K562 (cell line): ENCODE measurements at regions not wholly inside any gene's neighbourhood (a gene's known extent, or its start where the extent isn't known, plus 50 kb on each side); places are given as distances from the start of the nearest gene placed in this dataset.

ENCODE experiments used
- ATAC-seq: fragments of 200-7000 bp; cut with Tn5 transposase; 3 replicates; pipeline ENCODE4 v1.9.1; 2020; ENCODE audit warnings: moderate library complexity
- BruUV-seq: library from RNA; stranded (reverse); fragments of 400-500 nt; replicated peaks from 2 replicates; lab custom pipeline; 2021; lab: Mats Ljungman, UMichigan
- CTCF ChIA-PET: fragments of 300-600 bp; formaldehyde crosslinking; extraction: SDS; loops from one replicate; lab custom pipeline; 2021; ENCODE audit warnings: low intra/inter-chr PET ratio; lab: Yijun Ruan, JAX
- POLR2A ChIA-PET: fragments of 300-600, 350-650 bp; sonication (Branson Sonifier 250); formaldehyde crosslinking; extraction: SDS; loops from one replicate; lab custom pipeline; 2021; ENCODE audit warnings: antibody characterized with exemption, inconsistent platforms; lab: Yijun Ruan, JAX
- DNase-seq, 4 experiments: peaks; one replicate each; pipeline versions ENCODE4 v3.0.0 to v3.0.0-alpha.2; 2011 to 2018; ENCODE audit warnings: low spot score in 3 of 4, mixed read lengths in 3 of 4; ENCODE audit errors: extremely low read depth in 1 of 4
- FAIRE-seq: peaks from 2 replicates; lab custom pipeline; 2011; peaks lifted over from hg19 to GRCh38; lab: Jason Lieb, UNC
- H2AFZ ChIP-seq: 2 replicates; pipeline ENCODE4 v1.6.0; 2011; ENCODE audit warnings: low read depth, low read length, control low read depth, inconsistent platforms
- H3K27ac ChIP-seq: fragments of 200-600 bp; 3 replicates; pipeline ENCODE4 v1.8.0; 2011; ENCODE audit warnings: low read depth, mild to moderate bottlenecking, control low read depth, inconsistent platforms, low read length, moderate library complexity, mixed read lengths; ENCODE audit errors: extremely low read depth
- H3K27me3 ChIP-seq, 2 experiments: fragments of 300-600 bp in 1 of 2; 2 replicates in 1 of 2; 3 replicates in 1 of 2; pipeline versions ENCODE4 v1.6.0 to v1.8.0; 2011; ENCODE audit warnings: inconsistent platforms in 2 of 2, low read length in 2 of 2, mild to moderate bottlenecking in 1 of 2, mixed read lengths in 1 of 2, moderate library complexity in 1 of 2; ENCODE audit not compliant: control insufficient read depth in 2 of 2, insufficient read depth in 2 of 2
- H3K36me3 ChIP-seq: fragments of 300-600 bp; 3 replicates; pipeline ENCODE4 v1.8.0; 2011; ENCODE audit warnings: mild to moderate bottlenecking, low read length, inconsistent platforms; ENCODE audit not compliant: control insufficient read depth, insufficient read depth
- H3K4me1 ChIP-seq, 2 experiments: fragments of 200-600 bp in 1 of 2; replicated peaks in 1 of 2; 2 replicates in 1 of 2; 3 replicates in 1 of 2; pipeline versions ENCODE4 v1.5.1 to v1.8.0; 2011; ENCODE audit warnings: inconsistent platforms in 2 of 2, low read length in 2 of 2, mild to moderate bottlenecking in 1 of 2, mixed read lengths in 1 of 2, moderate library complexity in 1 of 2; ENCODE audit not compliant: control insufficient read depth in 2 of 2, insufficient read depth in 2 of 2
- H3K4me2 ChIP-seq: 2 replicates; pipeline ENCODE4 v1.6.1; 2011; ENCODE audit warnings: low read length, control low read depth, inconsistent platforms, mixed read lengths; ENCODE audit not compliant: insufficient read depth
- H3K4me3 ChIP-seq: fragments of 200-600 bp; sonication (generic), shearing (Covaris generic); 2 replicates; pipeline ENCODE4 v1.5.1; 2016; ENCODE audit warnings: control low read depth, inconsistent platforms
- H3K79me2 ChIP-seq: fragments of 200-600 bp; 3 replicates; pipeline ENCODE4 v1.8.0; 2011; ENCODE audit warnings: low read length, inconsistent platforms; ENCODE audit not compliant: control insufficient read depth, insufficient read depth
- H3K9ac ChIP-seq, 2 experiments: 2 replicates each; pipeline versions ENCODE4 v1.6.0 to v1.6.1; 2011; ENCODE audit warnings: low read depth in 2 of 2, low read length in 2 of 2, control low read depth in 1 of 2, inconsistent platforms in 1 of 2, mild to moderate bottlenecking in 1 of 2, mixed read lengths in 1 of 2; ENCODE audit not compliant: insufficient read depth in 1 of 2
- H3K9me1 ChIP-seq: one replicate; pipeline ENCODE4 v1.6.0; 2011; ENCODE audit warnings: inconsistent platforms, mild to moderate bottlenecking, low read length, moderate library complexity; ENCODE audit not compliant: control insufficient read depth, insufficient read depth
- H3K9me3 ChIP-seq: replicated peaks from 2 replicates; pipeline ENCODE4 v1.5.1; 2011; ENCODE audit warnings: low read depth, low read length, inconsistent platforms; ENCODE audit not compliant: control insufficient read depth, insufficient read depth
- H4K20me1 ChIP-seq: replicated peaks from 2 replicates; pipeline ENCODE4 v1.6.1; 2011; ENCODE audit warnings: low read length, inconsistent platforms, mixed read lengths; ENCODE audit not compliant: control insufficient read depth, insufficient read depth
- CHD4 ChIP-seq: fragments of 200-600 bp; sonication (generic); IDR thresholded peaks from 3 replicates; pipeline ENCODE4 v1.6.1; 2012; ENCODE audit warnings: low read depth, mild to moderate bottlenecking, mixed read lengths, low read length, inconsistent platforms; ENCODE audit not compliant: insufficient read depth, insufficient replicate concordance, poor library complexity, severe bottlenecking
- ETS2 ChIP-seq: IDR thresholded peaks from 2 replicates; pipeline ENCODE4 v1.6.1; 2016; ENCODE audit warnings: borderline replicate concordance, missing genetic modification characterization, mild to moderate bottlenecking, moderate library complexity, missing compliant biosample characterization; ENCODE audit not compliant: poor library complexity, severe bottlenecking
- SMARCB1 ChIP-seq: IDR thresholded peaks from 2 replicates; pipeline ENCODE4 v1.6.1; 2011; ENCODE audit warnings: improper control_type of control experiment, low read depth; ENCODE audit not compliant: insufficient read length
- in situ Hi-C: fragments of 300-500 bp; cut with MboI; formaldehyde crosslinking; loops from 4 replicates; pipeline ENCODE4 v1.15.0; 2018; ENCODE audit warnings: inconsistent platforms, mixed read lengths
- intact Hi-C: fragments of 100-400 bp; cut with micrococcal nuclease; formaldehyde crosslinking; loops from 2 replicates; pipeline ENCODE4 v1.14.2; 2022
- TF ChIP-seq, protein P1 (sequence below): conservative IDR thresholded peaks from 2 replicates; pipeline ENCODE4 v1.6.1; 2011; ENCODE audit warnings: low read depth, mild to moderate bottlenecking, low read length; ENCODE audit not compliant: control insufficient read depth
- TF ChIP-seq, protein P2 (sequence below): fragments of 200-400 bp; formaldehyde crosslinking; IDR thresholded peaks from 2 replicates; pipeline ENCODE4 v1.6.1; 2017; ENCODE audit warnings: mild to moderate bottlenecking, low read depth, low read length, moderate library complexity
- TF ChIP-seq, protein P3 (sequence below): IDR thresholded peaks from 3 replicates; pipeline ENCODE4 v1.6.1; 2011; ENCODE audit warnings: borderline replicate concordance, mild to moderate bottlenecking; ENCODE audit not compliant: insufficient read length, insufficient read depth

DNA sequence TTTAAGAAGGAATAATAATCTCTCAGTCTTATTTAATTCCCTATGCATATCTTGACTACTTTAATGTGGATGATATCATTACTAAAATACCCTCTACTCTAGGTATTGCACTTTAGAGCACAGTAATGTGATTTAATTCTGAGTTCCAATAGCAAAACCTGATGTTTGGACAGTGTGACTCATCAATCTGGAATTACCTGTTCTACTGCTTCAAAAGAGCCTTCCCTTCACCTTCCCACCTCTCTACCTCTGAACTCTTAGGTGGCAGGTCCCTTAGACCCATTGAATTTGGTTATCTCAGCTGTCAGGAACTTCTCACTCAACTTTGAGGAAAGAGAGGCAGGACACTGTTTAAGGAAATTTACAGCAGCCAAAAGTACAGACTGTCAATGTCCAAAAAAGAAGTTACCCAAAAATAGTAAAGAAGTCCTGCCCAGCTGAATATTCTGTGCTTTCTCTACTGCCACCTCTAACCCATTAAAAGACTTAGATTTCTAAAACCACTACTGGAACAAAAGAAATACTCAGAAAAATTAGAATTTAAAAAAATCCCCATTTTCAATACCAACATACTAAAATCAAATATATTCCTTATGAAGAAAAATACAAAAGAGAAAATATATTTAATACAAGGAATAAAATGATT is 123.1 kb upstream of the GPM6A start:
- no peak overlapping the region for H2AFZ ChIP-seq
- POLR2A ChIA-PET = no interaction called here
- H3K9me1 ChIP-seq = no peaks in the 10 kb centered on the region
- H3K9me3 ChIP-seq = no peaks in the 10 kb centered on the region
- no peaks in the 10 kb centered on the region for H4K20me1 ChIP-seq
- H3K9ac ChIP-seq = no peak overlapping the region
- no peaks in the 10 kb centered on the region for H3K27me3 ChIP-seq
- CTCF ChIA-PET = no interaction called here
- ATAC-seq (no peak), FAIRE-seq (no peak)
- no peak overlapping the region for H3K27ac ChIP-seq
- no peaks in the 10 kb centered on the region for H3K4me1 ChIP-seq
- H3K4me2 ChIP-seq = no peak overlapping the region
- intact Hi-C loops = no loop called here
- TF ChIP-seq CHD4 (no peak), SMARCB1 (no peak), ETS2 (tag) (no peak)
- TF ChIP-seq, protein P1, sequence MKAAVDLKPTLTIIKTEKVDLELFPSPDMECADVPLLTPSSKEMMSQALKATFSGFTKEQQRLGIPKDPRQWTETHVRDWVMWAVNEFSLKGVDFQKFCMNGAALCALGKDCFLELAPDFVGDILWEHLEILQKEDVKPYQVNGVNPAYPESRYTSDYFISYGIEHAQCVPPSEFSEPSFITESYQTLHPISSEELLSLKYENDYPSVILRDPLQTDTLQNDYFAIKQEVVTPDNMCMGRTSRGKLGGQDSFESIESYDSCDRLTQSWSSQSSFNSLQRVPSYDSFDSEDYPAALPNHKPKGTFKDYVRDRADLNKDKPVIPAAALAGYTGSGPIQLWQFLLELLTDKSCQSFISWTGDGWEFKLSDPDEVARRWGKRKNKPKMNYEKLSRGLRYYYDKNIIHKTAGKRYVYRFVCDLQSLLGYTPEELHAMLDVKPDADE = no peak
- TF ChIP-seq, protein P2, sequence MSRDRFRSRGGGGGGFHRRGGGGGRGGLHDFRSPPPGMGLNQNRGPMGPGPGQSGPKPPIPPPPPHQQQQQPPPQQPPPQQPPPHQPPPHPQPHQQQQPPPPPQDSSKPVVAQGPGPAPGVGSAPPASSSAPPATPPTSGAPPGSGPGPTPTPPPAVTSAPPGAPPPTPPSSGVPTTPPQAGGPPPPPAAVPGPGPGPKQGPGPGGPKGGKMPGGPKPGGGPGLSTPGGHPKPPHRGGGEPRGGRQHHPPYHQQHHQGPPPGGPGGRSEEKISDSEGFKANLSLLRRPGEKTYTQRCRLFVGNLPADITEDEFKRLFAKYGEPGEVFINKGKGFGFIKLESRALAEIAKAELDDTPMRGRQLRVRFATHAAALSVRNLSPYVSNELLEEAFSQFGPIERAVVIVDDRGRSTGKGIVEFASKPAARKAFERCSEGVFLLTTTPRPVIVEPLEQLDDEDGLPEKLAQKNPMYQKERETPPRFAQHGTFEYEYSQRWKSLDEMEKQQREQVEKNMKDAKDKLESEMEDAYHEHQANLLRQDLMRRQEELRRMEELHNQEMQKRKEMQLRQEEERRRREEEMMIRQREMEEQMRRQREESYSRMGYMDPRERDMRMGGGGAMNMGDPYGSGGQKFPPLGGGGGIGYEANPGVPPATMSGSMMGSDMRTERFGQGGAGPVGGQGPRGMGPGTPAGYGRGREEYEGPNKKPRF = no peak
- TF ChIP-seq, protein P3, sequence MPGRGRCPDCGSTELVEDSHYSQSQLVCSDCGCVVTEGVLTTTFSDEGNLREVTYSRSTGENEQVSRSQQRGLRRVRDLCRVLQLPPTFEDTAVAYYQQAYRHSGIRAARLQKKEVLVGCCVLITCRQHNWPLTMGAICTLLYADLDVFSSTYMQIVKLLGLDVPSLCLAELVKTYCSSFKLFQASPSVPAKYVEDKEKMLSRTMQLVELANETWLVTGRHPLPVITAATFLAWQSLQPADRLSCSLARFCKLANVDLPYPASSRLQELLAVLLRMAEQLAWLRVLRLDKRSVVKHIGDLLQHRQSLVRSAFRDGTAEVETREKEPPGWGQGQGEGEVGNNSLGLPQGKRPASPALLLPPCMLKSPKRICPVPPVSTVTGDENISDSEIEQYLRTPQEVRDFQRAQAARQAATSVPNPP = no peak
- TF ChIP-seq, all 486 proteins: peak for 0
- no TSS peak for BruUV-seq
- no peaks in the 10 kb centered on the region for H3K36me3 ChIP-seq
- in situ Hi-C loops = no loop called here
- H3K79me2 ChIP-seq = no peaks in the 10 kb centered on the region
- DNase-seq = no peak
- H3K4me3 ChIP-seq = no peak overlapping the region
